CD4-positive, alpha-beta T cell (primary cell): ENCODE measurements at regions not wholly inside any gene's neighbourhood (a gene's known extent, or its start where the extent isn't known, plus 50 kb on each side); places are given as distances from the start of the nearest gene placed in this dataset.

ENCODE experiments used
- ATAC-seq: fragments of 200-7000 bp; cut with Tn5 transposase; one replicate; pipeline ENCODE4 v1.10.0; 2022; ENCODE audit warnings: mild to moderate bottlenecking; ENCODE audit not compliant: poor library complexity
- CTCF ChIA-PET: fragments of 350-600 bp; sonication (Branson Sonifier 250); formaldehyde crosslinking; loops from one replicate; lab custom pipeline; 2021; ENCODE audit warnings: antibody characterized with exemption, inconsistent platforms; lab: Charles Lee
- POLR2A ChIA-PET: fragments of 350-600 bp; sonication (Branson Sonifier 250); formaldehyde crosslinking; loops from one replicate; lab custom pipeline; 2021; ENCODE audit warnings: antibody characterized with exemption, inconsistent platforms; lab: Charles Lee
- DNase-seq, 14 experiments: peaks; one replicate each; pipeline ENCODE4 v3.0.0-alpha.2; 2013 to 2020; ENCODE audit warnings: mixed read lengths in 2 of 14
- H3K27ac ChIP-seq, 2 donors: one replicate each; pipeline versions ENCODE4 v1.5.1 to v1.7.0; 2013; ENCODE audit warnings: low read length in 2 of 2, low read depth in 1 of 2, mild to moderate bottlenecking in 1 of 2
- H3K27me3 ChIP-seq, 2 experiments: 1 replicate in 1 of 2; 2 replicates in 1 of 2; pipeline versions ENCODE4 v1.6.1 to v1.7.0; 2013; ENCODE audit warnings: low read length in 2 of 2, control low read depth in 1 of 2, mild to moderate bottlenecking in 1 of 2, moderate library complexity in 1 of 2; ENCODE audit not compliant: insufficient read depth in 2 of 2, control insufficient read depth in 1 of 2
- H3K36me3 ChIP-seq: one replicate; pipeline ENCODE4 v1.6.1; 2013; ENCODE audit warnings: low read length, control low read depth; ENCODE audit not compliant: insufficient read depth
- H3K4me1 ChIP-seq: one replicate; pipeline ENCODE4 v1.6.1; 2013; ENCODE audit warnings: low read length, control low read depth; ENCODE audit not compliant: insufficient read depth
- H3K4me3 ChIP-seq: one replicate; pipeline ENCODE4 v1.5.1; 2013; ENCODE audit warnings: mild to moderate bottlenecking, low read length, moderate library complexity
- H3K9me3 ChIP-seq, 2 experiments: 1 replicate in 1 of 2; 2 replicates in 1 of 2; pipeline versions ENCODE4 v1.6.1 to v1.7.0; 2013; ENCODE audit warnings: low read length in 2 of 2, mild to moderate bottlenecking in 2 of 2, control low read depth in 1 of 2, moderate library complexity in 1 of 2; ENCODE audit not compliant: control insufficient read depth in 1 of 2, insufficient read depth in 1 of 2
- H3K27ac Mint-ChIP-seq: one replicate; pipeline ENCODE4 v1.8.0; 2020; ENCODE audit warnings: mixed read lengths
- H3K27me3 Mint-ChIP-seq: one replicate; pipeline ENCODE4 v1.8.0; 2021; ENCODE audit warnings: mixed read lengths
- H3K36me3 Mint-ChIP-seq: one replicate; pipeline ENCODE4 v1.8.0; 2021; ENCODE audit warnings: low read depth, mixed read lengths
- H3K4me1 Mint-ChIP-seq: one replicate; pipeline ENCODE4 v1.8.0; 2021; ENCODE audit warnings: low read depth, mixed read lengths
- H3K4me3 Mint-ChIP-seq: one replicate; pipeline ENCODE4 v1.8.0; 2020; ENCODE audit warnings: mild to moderate bottlenecking, mixed read lengths
- H3K9me3 Mint-ChIP-seq: one replicate; pipeline ENCODE4 v1.8.0; 2020; ENCODE audit warnings: mixed read lengths
- intact Hi-C, 2 experiments: fragments of 100-400 bp; cut with DNase I in 1 of 2; cut with micrococcal nuclease in 1 of 2; formaldehyde crosslinking; loops; one replicate each; pipeline versions ENCODE4 v1.15.1 to v1.9.0; 2023 to 2025; cut with DNase I, micrococcal nuclease
- TF ChIP-seq, protein P1 (sequence below): fragments of 200-600 bp; IDR thresholded peaks from one replicate; pipeline ENCODE4 v1.8.0; 2022; ENCODE audit warnings: antibody characterized with exemption, mild to moderate bottlenecking

DNA sequence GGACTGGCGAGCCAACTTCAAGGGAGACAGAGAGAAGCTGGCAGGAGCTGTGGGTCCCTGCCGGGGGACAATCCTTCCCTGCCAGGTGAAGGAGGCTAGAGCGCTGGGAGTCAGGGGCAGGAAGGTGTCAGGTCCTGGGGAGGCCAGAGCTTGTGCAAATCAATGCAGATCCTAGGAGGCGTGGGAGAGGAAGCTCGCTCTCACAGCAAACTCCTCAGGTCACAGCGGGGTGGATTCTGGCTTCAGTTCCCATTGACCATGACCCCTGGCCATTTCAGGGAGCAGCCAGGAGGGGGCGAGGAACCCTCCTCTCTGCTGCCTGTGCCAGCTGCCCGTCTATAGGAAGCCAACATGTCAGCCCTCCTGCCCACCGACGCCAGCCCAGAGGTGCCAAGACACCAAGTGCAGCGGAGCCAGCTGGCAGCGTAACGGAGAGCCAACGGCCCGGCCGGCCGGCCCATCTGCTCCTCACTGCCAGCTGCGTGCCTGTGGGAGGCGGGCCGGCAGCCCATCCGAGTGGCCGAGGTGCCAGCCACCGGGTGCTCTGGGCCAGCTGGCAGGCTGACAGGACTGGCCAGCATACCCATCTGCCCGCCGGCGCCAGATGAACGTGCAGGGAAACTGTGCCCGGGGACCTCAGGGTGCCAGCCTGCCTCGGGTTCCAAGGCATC is 374.8 kb downstream of the MIAT start:
- H3K4me3 ChIP-seq = no peak overlapping the region
- Mint-ChIP-seq H3K36me3 (no peaks in the 10 kb centered on the region), H3K4me1 (no peaks in the 10 kb centered on the region), H3K27ac (no peak overlapping the region), H3K27me3 (peaks cover 43% of the 10 kb centered on the region), H3K4me3 (no peak overlapping the region), H3K9me3 (peaks cover 6% of the 10 kb centered on the region)
- H3K27me3 ChIP-seq = peaks cover 4 to 5% of the 10 kb centered on the region in 2 experiments
- H3K36me3 ChIP-seq = no peaks in the 10 kb centered on the region
- no peaks in the 10 kb centered on the region for H3K4me1 ChIP-seq
- TF ChIP-seq, protein P1, sequence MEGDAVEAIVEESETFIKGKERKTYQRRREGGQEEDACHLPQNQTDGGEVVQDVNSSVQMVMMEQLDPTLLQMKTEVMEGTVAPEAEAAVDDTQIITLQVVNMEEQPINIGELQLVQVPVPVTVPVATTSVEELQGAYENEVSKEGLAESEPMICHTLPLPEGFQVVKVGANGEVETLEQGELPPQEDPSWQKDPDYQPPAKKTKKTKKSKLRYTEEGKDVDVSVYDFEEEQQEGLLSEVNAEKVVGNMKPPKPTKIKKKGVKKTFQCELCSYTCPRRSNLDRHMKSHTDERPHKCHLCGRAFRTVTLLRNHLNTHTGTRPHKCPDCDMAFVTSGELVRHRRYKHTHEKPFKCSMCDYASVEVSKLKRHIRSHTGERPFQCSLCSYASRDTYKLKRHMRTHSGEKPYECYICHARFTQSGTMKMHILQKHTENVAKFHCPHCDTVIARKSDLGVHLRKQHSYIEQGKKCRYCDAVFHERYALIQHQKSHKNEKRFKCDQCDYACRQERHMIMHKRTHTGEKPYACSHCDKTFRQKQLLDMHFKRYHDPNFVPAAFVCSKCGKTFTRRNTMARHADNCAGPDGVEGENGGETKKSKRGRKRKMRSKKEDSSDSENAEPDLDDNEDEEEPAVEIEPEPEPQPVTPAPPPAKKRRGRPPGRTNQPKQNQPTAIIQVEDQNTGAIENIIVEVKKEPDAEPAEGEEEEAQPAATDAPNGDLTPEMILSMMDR = no peak
- intact Hi-C loops = no loop called here
- ATAC-seq (no peak), DNase-seq (peak in 1 of 14 experiments; percentile 7)
- POLR2A ChIA-PET = no interaction called here
- CTCF ChIA-PET = no interaction called here
- peaks cover 5 to 15% of the 10 kb centered on the region in 2 experiments for H3K9me3 ChIP-seq
- no peak overlapping the region for H3K27ac ChIP-seq

DNA sequence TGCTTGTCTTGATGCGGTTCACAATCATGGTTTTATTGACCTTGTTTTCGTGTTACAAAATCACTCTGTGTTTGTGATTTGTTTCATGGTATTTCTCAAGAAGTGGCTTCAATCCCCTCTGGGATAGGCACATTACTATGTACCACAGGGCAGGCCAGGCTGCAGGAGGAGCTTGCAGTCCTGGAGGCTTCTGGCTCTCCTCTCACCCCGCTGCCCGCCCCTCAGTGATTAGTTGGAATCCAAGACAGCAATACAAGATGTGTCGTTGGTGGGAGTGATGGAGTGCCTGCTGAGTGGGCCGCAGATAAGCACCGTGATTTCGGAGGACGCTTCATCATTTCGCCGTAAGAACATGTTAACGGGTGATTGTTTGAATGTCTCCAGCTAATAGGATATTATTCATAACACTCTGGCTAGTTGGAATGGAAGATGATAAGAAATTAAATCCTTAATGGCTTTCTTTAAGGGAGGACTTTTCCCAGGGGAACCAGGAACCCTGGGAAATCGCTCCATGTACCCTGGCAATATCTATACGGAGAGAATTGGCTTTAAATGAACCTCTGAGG is 384.4 kb downstream of the MIAT start:
- TF ChIP-seq, protein P1 = no peak
- Mint-ChIP-seq H3K36me3 (no peaks in the 10 kb centered on the region), H3K4me1 (no peaks in the 10 kb centered on the region), H3K9me3 (no peaks in the 10 kb centered on the region), H3K27ac (no peak overlapping the region), H3K27me3 (peaks cover 38% of the 10 kb centered on the region), H3K4me3 (no peak overlapping the region)
- ChIA-PET CTCF (no interaction called here), POLR2A (no interaction called here)
- intact Hi-C loops = no loop called here
- no peak for ATAC-seq
- peaks cover 0 to 3% of the 10 kb centered on the region in 2 experiments for H3K9me3 ChIP-seq
- no peak for DNase-seq
- H3K36me3 ChIP-seq = no peaks in the 10 kb centered on the region
- H3K27ac ChIP-seq = no peak overlapping the region
- no peaks in the 10 kb centered on the region for H3K4me1 ChIP-seq
- peaks cover 0 to 7% of the 10 kb centered on the region in 2 experiments for H3K27me3 ChIP-seq
- no peak overlapping the region for H3K4me3 ChIP-seq

DNA sequence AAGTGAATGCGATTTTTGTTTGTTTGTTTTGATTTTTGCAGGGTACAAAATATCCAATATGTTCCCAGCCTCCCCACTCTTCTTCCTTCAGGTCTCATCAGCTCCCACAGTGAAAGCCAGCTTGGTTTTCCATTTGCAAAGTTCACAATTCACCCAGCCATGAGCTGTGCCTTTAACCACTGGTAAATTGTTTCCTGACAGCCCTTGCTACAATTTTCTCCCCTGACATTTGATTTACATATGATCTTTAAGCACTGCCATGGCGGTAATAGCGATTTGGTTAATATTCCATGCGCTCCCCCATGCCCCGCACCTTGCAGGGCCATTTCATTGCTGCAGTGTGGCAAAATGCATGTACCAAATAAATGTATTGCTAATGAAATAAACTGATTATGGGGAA is 385.9 kb downstream of the MIAT start:
- POLR2A ChIA-PET = no interaction called here

More for the DNA sequence above, 385.9 kb downstream of the MIAT start:
- H3K27ac Mint-ChIP-seq = no peak overlapping the region
- peaks cover 32% of the 10 kb centered on the region for H3K27me3 Mint-ChIP-seq
- H3K9me3 ChIP-seq = peaks cover 0 to 3% of the 10 kb centered on the region in 2 experiments
- no peak overlapping the region for H3K4me3 ChIP-seq
- H3K36me3 ChIP-seq = no peaks in the 10 kb centered on the region
- intact Hi-C loops = no loop called here
- H3K4me3 Mint-ChIP-seq = no peak overlapping the region
- no peaks in the 10 kb centered on the region for H3K9me3 Mint-ChIP-seq
- H3K4me1 Mint-ChIP-seq = no peaks in the 10 kb centered on the region
- H3K27me3 ChIP-seq = peaks cover 0 to 9% of the 10 kb centered on the region in 2 experiments
- CTCF ChIA-PET = no interaction called here
- no peaks in the 10 kb centered on the region for H3K4me1 ChIP-seq
- TF ChIP-seq, protein P1 = no peak
- no peak overlapping the region for H3K27ac ChIP-seq
- no peak for ATAC-seq
- DNase-seq = no peak
- H3K36me3 Mint-ChIP-seq = no peaks in the 10 kb centered on the region
